H1 (cell line): ENCODE measurements at regions not wholly inside any gene's neighbourhood (a gene's known extent, or its start where the extent isn't known, plus 50 kb on each side); places are given as distances from the start of the nearest gene placed in this dataset.

Source experiments
- ASH2L ChIP-seq: fragments of 200-600, 300-600 bp; sonication (generic); IDR thresholded peaks from one replicate; pipeline ENCODE4 v1.7.1; 2017; ENCODE audit warnings: low read length
- CHD7 ChIP-seq: fragments of 300-600 bp; sonication (generic); IDR thresholded peaks from 2 replicates; pipeline ENCODE4 v1.7.1; 2012; ENCODE audit warnings: low read length, moderate library complexity, mild to moderate bottlenecking, inconsistent platforms; ENCODE audit not compliant: insufficient replicate concordance
- HDAC2 ChIP-seq, 2 experiments: fragments of 300-600 bp in 1 of 2; sonication (generic) in 1 of 2; IDR thresholded peaks; 2 replicates each; pipeline ENCODE4 v1.6.1; 2011 to 2012; ENCODE audit warnings: low read depth in 2 of 2, low read length in 2 of 2, mild to moderate bottlenecking in 2 of 2, moderate library complexity in 2 of 2, borderline replicate concordance in 1 of 2, inconsistent platforms in 1 of 2
- HDAC6 ChIP-seq: IDR thresholded peaks from one replicate; pipeline ENCODE4 v1.7.1; 2012; ENCODE audit warnings: low read depth, mild to moderate bottlenecking, inconsistent platforms, low read length, moderate library complexity
- JUND ChIP-seq: IDR thresholded peaks from 2 replicates; pipeline ENCODE4 v1.6.1; 2011; ENCODE audit warnings: mild to moderate bottlenecking, improper control_type of control experiment, low read length
- RNF2 ChIP-seq: fragments of 200-900, 300-1000 bp; sonication (generic); IDR thresholded peaks from 2 replicates; pipeline ENCODE4 v1.7.1; 2016; ENCODE audit warnings: borderline replicate concordance, low read depth, mild to moderate bottlenecking, antibody characterized with exemption, low read length; ENCODE audit not compliant: poor library complexity, severe bottlenecking; ENCODE audit errors: missing control alignments
- TAF1 ChIP-seq: IDR thresholded peaks from 2 replicates; pipeline ENCODE4 v1.6.1; 2011; ENCODE audit warnings: mild to moderate bottlenecking, low read depth, low read length
- TCF12 ChIP-seq: IDR thresholded peaks from 2 replicates; pipeline ENCODE4 v1.6.1; 2011; ENCODE audit warnings: low read depth, mild to moderate bottlenecking, low read length
- USF2 ChIP-seq: IDR thresholded peaks from 2 replicates; pipeline ENCODE4 v1.6.1; 2011; ENCODE audit warnings: low read length, improper control_type of control experiment

GRCh38 chr5:116989995-116990394, 415.4 kb upstream of the SEMA6A start (continued):
- TF ChIP-seq CHD7: no peak
- TF ChIP-seq RNF2: no peak
- no peak for TF ChIP-seq HDAC6
- no peak for TF ChIP-seq JUND
- no peak for TF ChIP-seq HDAC2 (IDR thresholded peaks at IDR 0.05; ENCODE audit: borderline replicate concordance in 1 of 2, low read depth in 2 of 2, low read length in 2 of 2)
- no peak for TF ChIP-seq USF2
- TF ChIP-seq TCF12: no peak
- TF ChIP-seq ASH2L: no peak
- no peak for TF ChIP-seq TAF1
